ENCODE measurements at regions not wholly inside any gene's neighbourhood (a gene's known extent, or its start where the extent isn't known, plus 50 kb on each side); places are given as distances from the start of the nearest gene placed in this dataset.

- CTCF ChIA-PET: no interaction called here
Observed at GRCh38 chr11:115663790-115664189, 159.6 kb upstream of the CADM1 start.

GRCh38 chr11:115660030-115660805 lies 156.0 kb upstream of the CADM1 start:
- H3K27me3 Mint-ChIP-seq (ENCODE audit: insufficient read depth, unreplicated experiment): peaks cover 16% of the 10 kb centered on the region

More at GRCh38 chr11:115663790-115664189, 159.6 kb upstream of the CADM1 start:
- POLR2A ChIA-PET: no interaction called here
- Mint-ChIP-seq H3K4me3 (ENCODE audit: unreplicated experiment) (no peak overlapping the region), H3K36me3 (ENCODE audit: insufficient read depth, unreplicated experiment) (no peaks in the 10 kb centered on the region), H3K9me3 (ENCODE audit: unreplicated experiment) (no peaks in the 10 kb centered on the region), H3K4me1 (ENCODE audit: low read depth, unreplicated experiment) (no peaks in the 10 kb centered on the region), H3K27ac (ENCODE audit: unreplicated experiment) (no peak overlapping the region), H3K27me3 (ENCODE audit: insufficient read depth, unreplicated experiment) (peaks cover 13% of the 10 kb centered on the region)
- no peaks in the 10 kb centered on the region for H3K4me1 ChIP-seq
- BruUV-seq (replicated peaks): no TSS peak
- DNase-seq: no peak
- no peaks in the 10 kb centered on the region for H3K27me3 ChIP-seq (replicated peaks; ENCODE audit: control insufficient read depth, insufficient read depth, low read length)
- H3K4me3 ChIP-seq (ENCODE audit: low read depth, low read length): no peak overlapping the region
- intact Hi-C loops (cut with micrococcal nuclease; ENCODE audit: unreplicated experiment): no loop called here
- no peaks in the 10 kb centered on the region for H3K9me3 ChIP-seq
- TF ChIP-seq CTCF (IDR thresholded peaks at IDR 0.05; ENCODE audit: insufficient read depth in 1 of 2, low read depth in 1 of 2, low read length in 1 of 2, severe bottlenecking in 1 of 2, unreplicated experiment in 1 of 2): no peak
- no peaks in the 10 kb centered on the region for H3K36me3 ChIP-seq (ENCODE audit: control insufficient read depth, insufficient read depth, low read length)

More at GRCh38 chr11:115660030-115660805, 156.0 kb upstream of the CADM1 start:
- Mint-ChIP-seq H3K27ac (ENCODE audit: unreplicated experiment) (no peak overlapping the region), H3K4me3 (ENCODE audit: unreplicated experiment) (no peak overlapping the region), H3K36me3 (ENCODE audit: insufficient read depth, unreplicated experiment) (no peaks in the 10 kb centered on the region), H3K9me3 (ENCODE audit: unreplicated experiment) (no peaks in the 10 kb centered on the region), H3K4me1 (ENCODE audit: low read depth, unreplicated experiment) (no peaks in the 10 kb centered on the region)
- ChIA-PET CTCF (interaction anchor here (0.6 kb wide), 1 partner anchor 1710 kb away, joined by 3 read pairs; no protein-coding TSS in a partner anchor), POLR2A (no interaction called here)
- TF ChIP-seq CTCF (IDR thresholded peaks at IDR 0.05; ENCODE audit: insufficient read depth in 1 of 2, low read depth in 1 of 2, low read length in 1 of 2, severe bottlenecking in 1 of 2, unreplicated experiment in 1 of 2): no peak
- DNase-seq: no peak
- Histone ChIP-seq H3K27me3 (replicated peaks; ENCODE audit: control insufficient read depth, insufficient read depth, low read length) (no peaks in the 10 kb centered on the region), H3K9me3 (no peaks in the 10 kb centered on the region), H3K4me3 (ENCODE audit: low read depth, low read length) (no peak overlapping the region), H3K4me1 (no peaks in the 10 kb centered on the region), H3K36me3 (ENCODE audit: control insufficient read depth, insufficient read depth, low read length) (no peaks in the 10 kb centered on the region)
- BruUV-seq (replicated peaks): no TSS peak
- intact Hi-C loops (cut with micrococcal nuclease; ENCODE audit: unreplicated experiment): no loop called here

All from Caco-2 (cell line).